Neutrophil (primary cell): ENCODE measurements at regions not wholly inside any gene's neighbourhood (a gene's known extent, or its start where the extent isn't known, plus 50 kb on each side); places are given as distances from the start of the nearest gene placed in this dataset.

Experiments used
- H3K27ac ChIP-seq: fragments of 200-600 bp; sonication (generic); 2 replicates; pipeline ENCODE4 v1.5.1; 2016; ENCODE audit warnings: mild to moderate bottlenecking, moderate library complexity
- H3K27me3 ChIP-seq: fragments of 200-600 bp; sonication (generic); 2 replicates; pipeline ENCODE4 v1.6.0; 2016; ENCODE audit warnings: mild to moderate bottlenecking
- H3K36me3 ChIP-seq: fragments of 200-600 bp; sonication (generic); 2 replicates; pipeline ENCODE4 v1.5.1; 2017
- H3K4me1 ChIP-seq, 2 experiments: fragments of 200-600 bp in 1 of 2; sonication (generic) in 1 of 2; 1 replicate in 1 of 2; 2 replicates in 1 of 2; pipeline versions ENCODE4 v1.5.1 to v1.6.1; 2013 to 2016; ENCODE audit warnings: low read depth in 1 of 2, low read length in 1 of 2, mild to moderate bottlenecking in 1 of 2, moderate library complexity in 1 of 2; ENCODE audit not compliant: control insufficient read depth in 1 of 2, insufficient read depth in 1 of 2
- H3K4me3 ChIP-seq, 2 experiments: fragments of 200-600 bp in 1 of 2; sonication (generic) in 1 of 2; 1 replicate in 1 of 2; 2 replicates in 1 of 2; pipeline ENCODE4 v1.5.1; 2013 to 2016; ENCODE audit warnings: low read depth in 1 of 2, low read length in 1 of 2, mild to moderate bottlenecking in 1 of 2, moderate library complexity in 1 of 2
- H3K9me3 ChIP-seq: fragments of 200-600 bp; sonication (generic); 2 replicates; pipeline ENCODE4 v1.5.1; 2016
- CTCF ChIP-seq: fragments of 200-600 bp; sonication (generic); IDR thresholded peaks from 2 replicates; pipeline ENCODE4 v1.5.1; 2016; ENCODE audit warnings: antibody characterized with exemption

GRCh38 chr1:163777205-163777604, 455.5 kb downstream of the NUF2 start:
- TF ChIP-seq CTCF, result no peak
- H3K9me3 ChIP-seq, result no peaks in the 10 kb centered on the region
- no peak overlapping the region for H3K27ac ChIP-seq
- H3K27me3 ChIP-seq, result no peaks in the 10 kb centered on the region
- no peaks in the 10 kb centered on the region for H3K4me1 ChIP-seq
- no peak overlapping the region for H3K4me3 ChIP-seq
- H3K36me3 ChIP-seq, result no peaks in the 10 kb centered on the region

GRCh38 chr1:163781146-163781545, 459.4 kb downstream of the NUF2 start:
- no peak overlapping the region for H3K27ac ChIP-seq
- TF ChIP-seq CTCF, result no peak
- no peaks in the 10 kb centered on the region for H3K9me3 ChIP-seq
- no peak overlapping the region for H3K4me3 ChIP-seq
- H3K27me3 ChIP-seq, result no peaks in the 10 kb centered on the region
- no peaks in the 10 kb centered on the region for H3K36me3 ChIP-seq
- no peaks in the 10 kb centered on the region for H3K4me1 ChIP-seq

- H3K4me3 ChIP-seq, result no peak overlapping the region
- no peaks in the 10 kb centered on the region for H3K9me3 ChIP-seq
Measured at GRCh38 chr1:163785868-163786405, 464.2 kb downstream of the NUF2 start.

GRCh38 chr1:163789911-163790310, 468.2 kb downstream of the NUF2 start:
- Histone ChIP-seq H3K4me3 (no peak overlapping the region), H3K36me3 (no peaks in the 10 kb centered on the region), H3K4me1 (no peaks in the 10 kb centered on the region), H3K9me3 (no peaks in the 10 kb centered on the region), H3K27me3 (no peaks in the 10 kb centered on the region), H3K27ac (no peak overlapping the region)
- no peak for TF ChIP-seq CTCF

More at GRCh38 chr1:163785868-163786405, 464.2 kb downstream of the NUF2 start:
- H3K27me3 ChIP-seq, result no peaks in the 10 kb centered on the region
- H3K36me3 ChIP-seq, result no peaks in the 10 kb centered on the region
- TF ChIP-seq CTCF, result no peak
- H3K4me1 ChIP-seq, result no peaks in the 10 kb centered on the region
- H3K27ac ChIP-seq, result no peak overlapping the region

DNA sequence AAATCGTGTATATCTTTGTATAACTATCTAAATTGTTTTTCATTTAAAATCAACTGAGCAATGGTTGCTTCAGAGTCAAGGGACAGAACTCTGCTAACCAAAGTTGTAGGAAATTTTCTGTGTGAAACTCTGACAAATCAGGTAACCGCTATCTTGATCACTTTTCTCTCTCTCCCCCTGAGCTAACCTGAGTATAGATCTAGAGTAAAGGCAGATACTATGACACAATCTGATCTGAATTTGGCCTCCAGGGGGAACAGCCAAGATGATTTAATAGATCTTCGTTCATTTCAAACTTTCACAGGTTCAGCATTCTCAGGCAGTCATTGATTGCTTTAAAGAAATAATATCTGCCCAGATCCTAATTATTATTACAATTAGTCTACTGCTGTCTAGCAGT, 472.8 kb downstream of the NUF2 start:
- no peaks in the 10 kb centered on the region for H3K9me3 ChIP-seq
- no peak overlapping the region for H3K27ac ChIP-seq
- no peak for TF ChIP-seq CTCF
- no peaks in the 10 kb centered on the region for H3K27me3 ChIP-seq
- no peaks in the 10 kb centered on the region for H3K36me3 ChIP-seq
- H3K4me3 ChIP-seq, result no peak overlapping the region
- no peaks in the 10 kb centered on the region for H3K4me1 ChIP-seq

DNA sequence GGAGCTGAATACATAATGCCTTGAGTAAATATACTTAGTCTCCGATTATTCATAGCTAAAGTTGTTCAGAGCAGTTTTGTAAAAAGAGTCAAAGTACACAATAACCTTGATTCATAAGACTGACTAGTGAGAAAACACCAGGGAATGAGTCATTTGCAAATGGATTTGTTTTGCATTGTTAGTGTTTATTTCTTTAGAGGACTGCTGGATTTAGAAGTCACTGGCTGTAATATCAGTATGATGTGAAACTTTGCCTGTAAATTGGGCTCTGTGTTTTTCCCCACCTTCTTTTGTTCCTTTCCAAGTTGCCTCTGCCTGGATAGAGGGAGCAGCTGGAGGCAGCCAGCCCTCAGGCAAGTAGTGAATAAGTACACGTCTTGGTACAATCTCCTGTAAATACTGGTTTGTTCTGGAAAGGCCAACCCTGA, 474.7 kb downstream of the NUF2 start:
- no peak overlapping the region for H3K27ac ChIP-seq

More for the DNA sequence above, 474.7 kb downstream of the NUF2 start:
- Histone ChIP-seq H3K4me1 (no peaks in the 10 kb centered on the region), H3K4me3 (no peak overlapping the region), H3K36me3 (no peaks in the 10 kb centered on the region), H3K9me3 (no peaks in the 10 kb centered on the region), H3K27me3 (no peaks in the 10 kb centered on the region)
- TF ChIP-seq CTCF, result no peak
